ENCODE measurements at regions not wholly inside any gene's neighbourhood (a gene's known extent, or its start where the extent isn't known, plus 50 kb on each side); places are given as distances from the start of the nearest gene placed in this dataset.

DNA sequence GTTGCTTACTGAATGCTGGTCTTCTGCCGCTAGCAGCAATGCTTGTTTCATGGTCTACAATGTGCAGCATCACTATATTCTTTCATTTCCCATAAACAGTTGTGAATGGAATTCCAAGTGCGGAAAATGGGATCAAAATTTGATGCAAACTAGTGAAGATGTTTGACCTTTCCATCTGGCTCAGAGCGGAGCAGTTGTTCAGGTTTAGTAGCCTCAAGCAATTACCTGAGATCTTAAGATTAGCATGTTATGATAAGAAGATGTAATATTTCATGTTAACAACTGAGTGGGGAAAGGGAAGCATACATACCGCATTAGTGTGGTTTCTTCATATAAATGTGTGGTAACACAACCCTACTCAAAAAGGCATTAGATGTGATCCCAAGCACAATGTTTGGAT lies 221.1 kb upstream of the CFAP20DC start:
- no peak for DNase-seq (ENCODE audit: low read depth)
- TF ChIP-seq, protein P1, sequence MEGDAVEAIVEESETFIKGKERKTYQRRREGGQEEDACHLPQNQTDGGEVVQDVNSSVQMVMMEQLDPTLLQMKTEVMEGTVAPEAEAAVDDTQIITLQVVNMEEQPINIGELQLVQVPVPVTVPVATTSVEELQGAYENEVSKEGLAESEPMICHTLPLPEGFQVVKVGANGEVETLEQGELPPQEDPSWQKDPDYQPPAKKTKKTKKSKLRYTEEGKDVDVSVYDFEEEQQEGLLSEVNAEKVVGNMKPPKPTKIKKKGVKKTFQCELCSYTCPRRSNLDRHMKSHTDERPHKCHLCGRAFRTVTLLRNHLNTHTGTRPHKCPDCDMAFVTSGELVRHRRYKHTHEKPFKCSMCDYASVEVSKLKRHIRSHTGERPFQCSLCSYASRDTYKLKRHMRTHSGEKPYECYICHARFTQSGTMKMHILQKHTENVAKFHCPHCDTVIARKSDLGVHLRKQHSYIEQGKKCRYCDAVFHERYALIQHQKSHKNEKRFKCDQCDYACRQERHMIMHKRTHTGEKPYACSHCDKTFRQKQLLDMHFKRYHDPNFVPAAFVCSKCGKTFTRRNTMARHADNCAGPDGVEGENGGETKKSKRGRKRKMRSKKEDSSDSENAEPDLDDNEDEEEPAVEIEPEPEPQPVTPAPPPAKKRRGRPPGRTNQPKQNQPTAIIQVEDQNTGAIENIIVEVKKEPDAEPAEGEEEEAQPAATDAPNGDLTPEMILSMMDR (IDR thresholded peaks at IDR 0.05; ENCODE audit: insufficient read depth, low read depth, low read length, missing control alignments), result no peak
- no peak overlapping the region for H3K4me3 ChIP-seq (ENCODE audit: low read depth, low read length)

GRCh38 chr3:59270209-59270608 lies 220.4 kb upstream of the CFAP20DC start:
- no peak for DNase-seq (ENCODE audit: low read depth)
- TF ChIP-seq, protein P1 (IDR thresholded peaks at IDR 0.05; ENCODE audit: insufficient read depth, low read depth, low read length, missing control alignments), result no peak
- H3K4me3 ChIP-seq (ENCODE audit: low read depth, low read length), result no peak overlapping the region

GRCh38 chr3:59268170-59268569 lies 218.3 kb upstream of the CFAP20DC start:
- no peak for DNase-seq (ENCODE audit: low read depth)
- TF ChIP-seq, protein P1 (IDR thresholded peaks at IDR 0.05; ENCODE audit: insufficient read depth, low read depth, low read length, missing control alignments), result no peak
- no peak overlapping the region for H3K4me3 ChIP-seq (ENCODE audit: low read depth, low read length)

DNA sequence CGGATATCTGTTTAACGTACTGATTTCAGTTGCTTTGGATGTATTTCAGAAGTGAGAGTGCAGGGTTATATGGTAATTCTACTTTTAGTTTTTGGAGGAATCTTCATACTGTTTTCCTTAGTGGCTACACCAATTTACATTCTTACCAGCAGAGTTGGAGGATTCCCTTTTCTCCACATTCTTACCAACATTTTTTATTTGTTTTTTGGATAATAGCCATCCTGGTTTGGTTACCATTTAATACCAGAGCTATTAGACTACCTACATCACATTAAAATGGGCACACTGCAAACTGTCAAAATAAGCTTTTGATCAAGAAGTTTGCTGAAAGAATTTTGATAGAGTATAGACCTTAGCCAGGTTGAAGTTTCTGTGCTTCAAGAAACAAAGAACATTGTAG lies 217.2 kb upstream of the CFAP20DC start:
- no peak overlapping the region for H3K4me3 ChIP-seq (ENCODE audit: low read depth, low read length)
- DNase-seq (ENCODE audit: low read depth), result no peak
- TF ChIP-seq, protein P1 (IDR thresholded peaks at IDR 0.05; ENCODE audit: insufficient read depth, low read depth, low read length, missing control alignments), result no peak

- TF ChIP-seq, protein P1 (IDR thresholded peaks at IDR 0.05; ENCODE audit: insufficient read depth, low read depth, low read length, missing control alignments), result no peak
- DNase-seq (ENCODE audit: low read depth), result peak; percentile 16
- no peak overlapping the region for H3K4me3 ChIP-seq (ENCODE audit: low read depth, low read length)
These were observed 216.7 kb upstream of the CFAP20DC start for GRCh38 chr3:59266551-59266950.

GRCh38 chr3:59265566-59265965 lies 215.7 kb upstream of the CFAP20DC start:
- DNase-seq (ENCODE audit: low read depth), result no peak
- TF ChIP-seq, protein P1 (IDR thresholded peaks at IDR 0.05; ENCODE audit: insufficient read depth, low read depth, low read length, missing control alignments), result no peak
- no peak overlapping the region for H3K4me3 ChIP-seq (ENCODE audit: low read depth, low read length)

- no peak overlapping the region for H3K4me3 ChIP-seq (ENCODE audit: low read depth, low read length)
- no peak for DNase-seq (ENCODE audit: low read depth)
- TF ChIP-seq, protein P1 (IDR thresholded peaks at IDR 0.05; ENCODE audit: insufficient read depth, low read depth, low read length, missing control alignments), result no peak
These were observed 214.5 kb upstream of the CFAP20DC start for GRCh38 chr3:59264366-59264765.

Measured in GM12865 (cell line).